ENCODE measurements at regions not wholly inside any gene's neighbourhood (a gene's known extent, or its start where the extent isn't known, plus 50 kb on each side); places are given as distances from the start of the nearest gene placed in this dataset.

DNA sequence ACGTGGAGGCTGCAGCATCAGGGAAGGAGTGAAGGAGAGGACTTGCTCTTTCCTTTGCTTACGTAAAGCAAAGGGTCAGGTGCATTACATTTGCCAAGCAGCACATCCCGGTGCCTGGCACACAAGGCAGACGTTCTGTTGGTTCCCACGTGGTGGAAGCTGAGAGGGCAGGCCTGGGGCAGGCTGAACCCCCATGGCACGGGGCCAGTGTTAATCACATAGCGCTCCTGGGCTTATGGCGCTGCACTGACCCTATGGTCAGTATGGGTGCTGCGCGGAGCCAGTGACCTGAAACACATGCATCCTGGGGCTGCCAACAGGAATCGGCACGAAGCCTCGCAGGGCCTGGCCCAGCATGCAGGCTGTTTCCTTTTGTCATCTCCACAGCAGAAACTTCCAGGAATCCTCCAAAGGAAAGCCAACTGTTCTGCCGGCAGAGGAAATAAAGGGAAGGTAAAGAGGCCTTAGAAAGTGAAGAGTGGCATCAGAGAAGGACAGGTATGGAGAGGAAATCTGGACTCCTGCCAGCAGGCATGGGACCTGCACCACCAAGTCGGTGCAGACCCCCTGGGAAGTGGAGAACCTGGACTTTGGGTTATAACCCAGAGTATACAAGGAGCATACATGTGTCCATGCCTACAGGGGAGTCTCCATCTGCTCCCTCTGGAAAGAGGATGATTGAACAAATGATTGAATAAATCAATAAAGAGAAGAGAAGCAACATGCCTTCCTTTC, 560.2 kb downstream of the TCERG1L start:
- DNase-seq = no peak

DNA sequence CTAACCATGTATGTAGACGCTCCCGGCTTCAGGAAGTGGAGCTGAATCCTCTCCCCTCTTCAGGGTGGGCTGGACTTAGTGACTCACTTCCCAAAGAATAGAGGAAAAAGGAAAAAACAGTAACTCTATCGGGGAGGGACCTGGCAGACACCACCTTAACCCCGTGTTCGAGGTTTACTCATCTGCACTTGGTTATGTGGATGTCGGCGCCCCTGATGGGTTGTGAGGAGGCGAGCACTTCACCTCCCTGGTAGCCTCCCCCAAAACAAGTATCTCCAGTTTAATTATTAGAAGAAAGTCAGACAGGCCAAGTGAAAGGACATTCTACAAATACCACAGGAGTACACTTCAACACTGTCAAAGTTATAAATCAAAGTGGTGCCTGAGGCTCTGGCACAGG, 559.7 kb downstream of the TCERG1L start:
- no peak for DNase-seq

DNA sequence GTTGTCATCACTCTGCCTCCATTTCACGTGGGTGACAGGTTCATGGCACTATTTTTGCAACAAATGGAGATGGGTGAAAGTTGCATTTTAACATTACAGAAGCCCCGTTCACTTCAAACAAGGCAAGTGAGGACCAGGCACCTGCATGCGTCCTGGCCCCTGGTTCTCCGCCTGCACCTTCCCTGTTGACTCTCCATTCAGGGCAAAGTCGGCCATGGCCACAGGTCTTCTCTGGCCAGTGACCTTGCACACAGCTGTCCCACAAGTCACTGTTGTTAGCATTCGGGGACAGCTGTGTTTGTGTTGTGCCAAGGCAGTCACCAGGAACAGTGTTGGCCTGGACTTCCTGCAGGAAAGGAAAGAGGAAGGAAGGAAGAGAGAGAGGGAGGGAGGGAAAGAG, 554.9 kb downstream of the TCERG1L start:
- DNase-seq = no peak

GRCh38 chr10:130757271-130757670, 554.2 kb downstream of the TCERG1L start:
- no peak for DNase-seq

DNA sequence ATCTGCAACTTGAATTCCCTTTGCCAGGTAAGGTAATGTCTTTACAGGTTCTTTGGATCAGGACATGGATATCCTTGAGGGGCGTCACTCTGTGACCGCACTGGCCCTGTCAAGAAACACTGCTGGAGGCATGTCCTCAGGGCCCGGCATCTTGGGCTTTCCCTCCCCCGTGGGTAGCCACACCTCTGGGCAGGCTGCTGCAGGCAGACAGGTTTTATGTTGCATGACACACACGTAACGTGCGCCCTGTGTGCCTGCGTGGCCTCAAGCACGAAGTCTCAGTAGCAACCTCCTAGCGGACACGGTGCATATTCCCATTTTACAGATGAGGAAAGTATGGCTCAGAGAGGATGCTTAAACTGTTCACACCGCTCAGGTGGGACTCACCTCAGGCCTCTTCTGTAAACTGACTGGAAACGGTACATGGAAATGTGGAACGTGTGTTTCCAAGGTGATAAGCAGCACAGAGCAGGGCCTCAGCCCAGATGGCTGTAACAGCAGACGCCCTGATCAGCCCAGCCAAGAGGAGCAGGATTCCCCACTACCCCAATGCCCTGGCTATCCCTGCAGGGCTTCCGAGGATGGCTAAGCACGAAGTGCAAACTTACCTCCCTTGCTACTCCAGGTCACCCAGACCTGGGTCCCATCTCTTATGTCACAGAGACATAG, 553.6 kb downstream of the TCERG1L start:
- DNase-seq = no peak

GRCh38 chr10:130758529-130758928, 553.0 kb downstream of the TCERG1L start:
- no peak for DNase-seq

- DNase-seq = no peak
These were observed 550.4 kb downstream of the TCERG1L start for GRCh38 chr10:130761032-130761575.

DNA sequence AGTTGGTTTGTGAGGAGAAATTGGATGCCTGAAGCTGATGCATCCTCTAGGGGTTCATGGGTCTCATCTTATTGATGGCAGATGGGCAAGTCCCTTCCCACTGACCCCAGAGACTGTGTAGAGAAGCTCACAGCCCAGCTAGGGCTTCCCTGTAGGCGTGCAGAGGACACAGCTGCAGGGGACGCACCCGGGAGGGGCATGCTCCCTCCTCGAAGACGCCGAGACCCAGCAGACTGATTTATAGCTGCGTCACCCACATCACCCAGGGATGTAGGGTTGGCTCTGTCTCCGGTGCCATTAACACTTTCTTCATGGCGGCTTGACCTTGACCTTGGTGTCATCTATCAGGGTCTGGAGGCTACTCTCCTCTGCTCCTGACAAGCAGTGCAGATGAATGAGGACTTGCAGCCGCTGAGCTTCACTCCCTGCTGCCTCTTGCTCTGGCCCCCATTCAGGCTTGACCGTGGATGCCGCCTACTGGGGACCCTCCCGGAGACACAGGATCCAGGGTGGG, 549.7 kb downstream of the TCERG1L start:
- DNase-seq = no peak

- no peak for DNase-seq
These were observed 549.0 kb downstream of the TCERG1L start for GRCh38 chr10:130762491-130762890.

- no peak for DNase-seq
These were observed 548.5 kb downstream of the TCERG1L start for GRCh38 chr10:130763071-130763470.

- DNase-seq = no peak
These were observed 548.0 kb downstream of the TCERG1L start for GRCh38 chr10:130763491-130763890.

- DNase-seq = no peak
These were observed 546.9 kb downstream of the TCERG1L start for GRCh38 chr10:130764651-130765050.

DNA sequence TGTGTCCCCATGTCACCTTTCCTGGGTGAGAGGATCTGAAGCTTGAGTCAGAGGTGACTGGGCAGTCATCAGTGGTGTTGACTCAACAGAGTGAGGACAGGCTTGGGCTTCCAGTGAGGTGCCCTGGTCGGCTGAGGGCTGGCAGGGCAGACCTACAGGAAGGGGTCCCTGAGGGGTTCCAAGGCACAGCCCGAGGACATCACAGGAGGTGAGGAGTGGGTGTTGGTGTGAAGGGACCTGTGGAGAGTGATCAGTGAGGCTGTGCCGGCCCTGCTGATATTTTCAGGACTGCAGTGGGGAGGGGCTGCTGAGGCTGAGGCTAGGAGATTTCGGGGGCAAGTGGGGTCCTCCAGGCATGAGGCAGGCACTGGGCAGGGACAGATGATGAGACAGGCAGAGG, 545.5 kb downstream of the TCERG1L start:
- no peak for DNase-seq

- no peak for DNase-seq
These were observed 544.3 kb downstream of the TCERG1L start for GRCh38 chr10:130767116-130767730.

GRCh38 chr10:130769146-130770017, 542.1 kb downstream of the TCERG1L start:
- DNase-seq = no peak

GRCh38 chr10:130770018-130770630, 541.4 kb downstream of the TCERG1L start:
- DNase-seq = no peak

DNA sequence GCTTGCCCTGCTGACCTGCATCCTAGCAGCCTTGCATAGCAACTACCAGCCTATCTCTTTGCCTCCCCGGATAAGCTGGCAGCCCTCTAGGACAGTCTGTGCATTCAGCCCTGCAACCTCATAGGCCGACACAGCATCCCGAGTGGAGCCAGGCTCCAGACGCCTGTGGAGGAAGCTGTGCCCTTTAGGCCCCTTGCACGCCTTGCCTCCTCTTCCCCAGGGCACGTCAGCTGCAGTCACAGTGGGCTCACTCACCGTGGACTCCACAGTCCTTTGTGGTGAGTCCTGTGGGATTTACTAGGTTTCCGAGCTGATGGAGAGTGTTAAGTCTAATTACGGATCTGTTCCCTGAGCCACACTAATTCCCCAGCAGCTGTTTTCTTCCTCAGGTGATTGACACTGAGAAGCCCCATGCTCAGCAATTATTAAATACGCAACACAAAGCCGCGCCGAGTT, 540.0 kb downstream of the TCERG1L start:
- no peak for DNase-seq

- DNase-seq = no peak
These were observed 539.5 kb downstream of the TCERG1L start for GRCh38 chr10:130772056-130772455.

GRCh38 chr10:130772676-130773075, 538.8 kb downstream of the TCERG1L start:
- no peak for DNase-seq

- DNase-seq = no peak
These were observed 537.6 kb downstream of the TCERG1L start for GRCh38 chr10:130773941-130774340.

- no peak for DNase-seq
These were observed 536.6 kb downstream of the TCERG1L start for GRCh38 chr10:130774871-130775270.

GRCh38 chr10:130775311-130775710, 536.2 kb downstream of the TCERG1L start:
- DNase-seq = no peak
